ENCODE measurements at regions not wholly inside any gene's neighbourhood (a gene's known extent, or its start where the extent isn't known, plus 50 kb on each side); places are given as distances from the start of the nearest gene placed in this dataset.
"Not testable (repeated sequence)": the region's sequence is repeated elsewhere in the genome, so short reads cannot be mapped to it uniquely, and the experiment has no call there.

- DNase-seq (ENCODE audit: low spot score) = no peak
- H3K36me3 Mint-ChIP-seq (ENCODE audit: low read depth) = no peaks in the 10 kb centered on the region
- H3K27ac Mint-ChIP-seq = no peak overlapping the region
- no peak overlapping the region for H3K4me3 Mint-ChIP-seq
- H3K27me3 Mint-ChIP-seq (ENCODE audit: low read depth) = no peaks in the 10 kb centered on the region
- H3K9me3 Mint-ChIP-seq = no peaks in the 10 kb centered on the region
- peaks cover 3% of the 10 kb centered on the region for H3K4me1 Mint-ChIP-seq (ENCODE audit: low read depth)
These were observed 408.1 kb upstream of the PIK3R1 start for GRCh38 chr5:67807439-67807888.

GRCh38 chr5:67806654-67807438, 408.7 kb upstream of the PIK3R1 start:
- no peaks in the 10 kb centered on the region for H3K9me3 Mint-ChIP-seq
- H3K4me1 Mint-ChIP-seq (ENCODE audit: low read depth) = peaks cover 3% of the 10 kb centered on the region
- H3K4me3 Mint-ChIP-seq = no peak overlapping the region
- DNase-seq (ENCODE audit: low spot score) = no peak
- H3K27ac Mint-ChIP-seq = no peak overlapping the region
- no peaks in the 10 kb centered on the region for H3K27me3 Mint-ChIP-seq (ENCODE audit: low read depth)
- no peaks in the 10 kb centered on the region for H3K36me3 Mint-ChIP-seq (ENCODE audit: low read depth)

- Mint-ChIP-seq H3K27ac (no peak overlapping the region), H3K36me3 (ENCODE audit: low read depth) (no peaks in the 10 kb centered on the region), H3K9me3 (no peaks in the 10 kb centered on the region), H3K4me1 (ENCODE audit: low read depth) (peaks cover 3% of the 10 kb centered on the region), H3K27me3 (ENCODE audit: low read depth) (no peaks in the 10 kb centered on the region), H3K4me3 (no peak overlapping the region)
- DNase-seq (ENCODE audit: low spot score) = no peak
These were observed 409.7 kb upstream of the PIK3R1 start for GRCh38 chr5:67805666-67806348.

GRCh38 chr5:67802766-67803165, 412.8 kb upstream of the PIK3R1 start:
- no peak for DNase-seq (ENCODE audit: low spot score)
- Mint-ChIP-seq H3K36me3 (ENCODE audit: low read depth) (no peaks in the 10 kb centered on the region), H3K9me3 (peaks cover 8% of the 10 kb centered on the region), H3K27me3 (ENCODE audit: low read depth) (no peaks in the 10 kb centered on the region), H3K4me3 (no peak overlapping the region), H3K27ac (no peak overlapping the region), H3K4me1 (ENCODE audit: low read depth) (peaks cover 3% of the 10 kb centered on the region)

GRCh38 chr5:67799732-67800234, 415.8 kb upstream of the PIK3R1 start:
- no peaks in the 10 kb centered on the region for H3K27me3 Mint-ChIP-seq (ENCODE audit: low read depth)
- H3K27ac Mint-ChIP-seq = no peak overlapping the region
- H3K4me3 Mint-ChIP-seq = no peak overlapping the region
- H3K36me3 Mint-ChIP-seq (ENCODE audit: low read depth) = no peaks in the 10 kb centered on the region
- DNase-seq (ENCODE audit: low spot score) = no peak
- H3K4me1 Mint-ChIP-seq (ENCODE audit: low read depth) = peaks cover 3% of the 10 kb centered on the region
- H3K9me3 Mint-ChIP-seq = peaks cover 8% of the 10 kb centered on the region

GRCh38 chr5:67798470-67798869, 417.1 kb upstream of the PIK3R1 start:
- H3K9me3 Mint-ChIP-seq; DNase-seq (ENCODE audit: low spot score); H3K36me3 Mint-ChIP-seq (ENCODE audit: low read depth); H3K4me3 Mint-ChIP-seq; H3K27me3 Mint-ChIP-seq (ENCODE audit: low read depth); H3K4me1 Mint-ChIP-seq (ENCODE audit: low read depth); H3K27ac Mint-ChIP-seq: not testable (repeated sequence)

GRCh38 chr5:67795781-67796477, 419.6 kb upstream of the PIK3R1 start:
- DNase-seq (ENCODE audit: low spot score) = no peak
- no peaks in the 10 kb centered on the region for H3K36me3 Mint-ChIP-seq (ENCODE audit: low read depth)
- no peak overlapping the region for H3K4me3 Mint-ChIP-seq
- no peaks in the 10 kb centered on the region for H3K4me1 Mint-ChIP-seq (ENCODE audit: low read depth)
- H3K27me3 Mint-ChIP-seq (ENCODE audit: low read depth) = no peaks in the 10 kb centered on the region
- H3K27ac Mint-ChIP-seq = no peak overlapping the region
- H3K9me3 Mint-ChIP-seq = peaks cover 8% of the 10 kb centered on the region

- H3K9me3 Mint-ChIP-seq = peaks cover 7% of the 10 kb centered on the region
- DNase-seq (ENCODE audit: low spot score) = no peak
- no peaks in the 10 kb centered on the region for H3K27me3 Mint-ChIP-seq (ENCODE audit: low read depth)
- H3K27ac Mint-ChIP-seq = no peak overlapping the region
- H3K4me1 Mint-ChIP-seq (ENCODE audit: low read depth) = no peaks in the 10 kb centered on the region
- H3K36me3 Mint-ChIP-seq (ENCODE audit: low read depth) = no peaks in the 10 kb centered on the region
- H3K4me3 Mint-ChIP-seq = no peak overlapping the region
These were observed 421.6 kb upstream of the PIK3R1 start for GRCh38 chr5:67793966-67794365.

GRCh38 chr5:67793418-67793817, 422.1 kb upstream of the PIK3R1 start:
- Mint-ChIP-seq H3K27ac (no peak overlapping the region), H3K27me3 (ENCODE audit: low read depth) (no peaks in the 10 kb centered on the region), H3K4me3 (no peak overlapping the region), H3K4me1 (ENCODE audit: low read depth) (no peaks in the 10 kb centered on the region), H3K9me3 (peaks cover 2% of the 10 kb centered on the region), H3K36me3 (ENCODE audit: low read depth) (no peaks in the 10 kb centered on the region)
- DNase-seq (ENCODE audit: low spot score) = no peak

GRCh38 chr5:67792891-67793290, 422.7 kb upstream of the PIK3R1 start:
- Mint-ChIP-seq H3K4me3 (no peak overlapping the region), H3K4me1 (ENCODE audit: low read depth) (no peaks in the 10 kb centered on the region), H3K27ac (no peak overlapping the region), H3K36me3 (ENCODE audit: low read depth) (no peaks in the 10 kb centered on the region), H3K9me3 (no peaks in the 10 kb centered on the region), H3K27me3 (ENCODE audit: low read depth) (no peaks in the 10 kb centered on the region)
- no peak for DNase-seq (ENCODE audit: low spot score)

- Mint-ChIP-seq H3K4me1 (ENCODE audit: low read depth) (no peaks in the 10 kb centered on the region), H3K27me3 (ENCODE audit: low read depth) (no peaks in the 10 kb centered on the region), H3K4me3 (no peak overlapping the region), H3K9me3 (peaks cover 3% of the 10 kb centered on the region), H3K27ac (no peak overlapping the region), H3K36me3 (ENCODE audit: low read depth) (no peaks in the 10 kb centered on the region)
- no peak for DNase-seq (ENCODE audit: low spot score)
These were observed 425.2 kb upstream of the PIK3R1 start for GRCh38 chr5:67790390-67790789.

GRCh38 chr5:67779893-67780623, 435.5 kb upstream of the PIK3R1 start:
- not testable (repeated sequence) for H3K9me3 Mint-ChIP-seq; H3K27ac Mint-ChIP-seq; H3K4me3 Mint-ChIP-seq; DNase-seq (ENCODE audit: low spot score); H3K4me1 Mint-ChIP-seq (ENCODE audit: low read depth); H3K36me3 Mint-ChIP-seq (ENCODE audit: low read depth); H3K27me3 Mint-ChIP-seq (ENCODE audit: low read depth)

- Mint-ChIP-seq H3K4me1 (ENCODE audit: low read depth) (peaks cover 2% of the 10 kb centered on the region), H3K4me3 (no peak overlapping the region), H3K36me3 (ENCODE audit: low read depth) (no peaks in the 10 kb centered on the region), H3K27ac (no peak overlapping the region), H3K9me3 (no peaks in the 10 kb centered on the region), H3K27me3 (ENCODE audit: low read depth) (no peaks in the 10 kb centered on the region)
- DNase-seq (ENCODE audit: low spot score) = no peak
These were observed 440.8 kb upstream of the PIK3R1 start for GRCh38 chr5:67774786-67775185.

- no peak for DNase-seq (ENCODE audit: low spot score)
- H3K4me3 Mint-ChIP-seq = no peak overlapping the region
- no peaks in the 10 kb centered on the region for H3K36me3 Mint-ChIP-seq (ENCODE audit: low read depth)
- no peaks in the 10 kb centered on the region for H3K27me3 Mint-ChIP-seq (ENCODE audit: low read depth)
- no peak overlapping the region for H3K27ac Mint-ChIP-seq
- H3K4me1 Mint-ChIP-seq (ENCODE audit: low read depth) = peaks cover 2% of the 10 kb centered on the region
- H3K9me3 Mint-ChIP-seq = no peaks in the 10 kb centered on the region
These were observed 441.3 kb upstream of the PIK3R1 start for GRCh38 chr5:67774267-67774552.

Data from T-helper 2 cell treated with Interferon-gamma antibody and Interleukin-4, amounts not matched to agents 5 μg/mL and 100 μg/mL, for 36 hours (primary cell).